Glutamatergic neuron (in vitro differentiated cells): ENCODE measurements at regions not wholly inside any gene's neighbourhood (a gene's known extent, or its start where the extent isn't known, plus 50 kb on each side); places are given as distances from the start of the nearest gene placed in this dataset.
"Not testable (repeated sequence)": the region's sequence is repeated elsewhere in the genome, so short reads cannot be mapped to it uniquely, and the experiment has no call there.

Experiments used
- DNase-seq: peaks from one replicate; pipeline ENCODE4 v3.0.0; 2022
- H3K27ac Mint-ChIP-seq: one replicate; pipeline ENCODE4 v1.8.0; 2020; ENCODE audit warnings: mild to moderate bottlenecking, mixed read lengths, inconsistent platforms; ENCODE audit not compliant: unreplicated experiment
- H3K27me3 Mint-ChIP-seq: one replicate; pipeline ENCODE4 v1.8.0; 2020; ENCODE audit warnings: mild to moderate bottlenecking, moderate library complexity, mixed read lengths, inconsistent platforms; ENCODE audit not compliant: unreplicated experiment
- H3K36me3 Mint-ChIP-seq: one replicate; pipeline ENCODE4 v1.8.0; 2020; ENCODE audit warnings: mild to moderate bottlenecking, mixed read lengths, inconsistent platforms; ENCODE audit not compliant: unreplicated experiment
- H3K4me1 Mint-ChIP-seq: one replicate; pipeline ENCODE4 v1.8.0; 2020; ENCODE audit warnings: mild to moderate bottlenecking, low read depth, mixed read lengths, inconsistent platforms; ENCODE audit not compliant: unreplicated experiment
- H3K4me3 Mint-ChIP-seq: one replicate; pipeline ENCODE4 v1.8.0; 2020; ENCODE audit warnings: mild to moderate bottlenecking, mixed read lengths, inconsistent platforms; ENCODE audit not compliant: unreplicated experiment
- H3K9me3 Mint-ChIP-seq: one replicate; pipeline ENCODE4 v1.8.0; 2020; ENCODE audit warnings: mild to moderate bottlenecking, moderate library complexity, mixed read lengths, inconsistent platforms; ENCODE audit not compliant: unreplicated experiment
- CTCF ChIP-seq: fragments of 200-600 bp; sonication (generic); IDR thresholded peaks from one replicate; pipeline ENCODE4 v1.5.0; 2021; ENCODE audit not compliant: partially characterized antibody, unreplicated experiment

- Mint-ChIP-seq H3K27ac (no peak overlapping the region), H3K27me3 (no peaks in the 10 kb centered on the region), H3K4me3 (no peak overlapping the region), H3K9me3 (no peaks in the 10 kb centered on the region), H3K36me3 (no peaks in the 10 kb centered on the region), H3K4me1 (no peaks in the 10 kb centered on the region)
- no peak for TF ChIP-seq CTCF
- no peak for DNase-seq
Observed at GRCh38 chr6:69456086-69456485, 340.7 kb downstream of the LMBRD1 start.

GRCh38 chr6:69454619-69455018 lies 342.2 kb downstream of the LMBRD1 start:
- H3K36me3 Mint-ChIP-seq, H3K4me1 Mint-ChIP-seq, H3K9me3 Mint-ChIP-seq, H3K27ac Mint-ChIP-seq, H3K27me3 Mint-ChIP-seq, H3K4me3 Mint-ChIP-seq, DNase-seq: not testable (repeated sequence)

- H3K27me3 Mint-ChIP-seq, H3K4me1 Mint-ChIP-seq, H3K4me3 Mint-ChIP-seq, H3K27ac Mint-ChIP-seq, H3K9me3 Mint-ChIP-seq, DNase-seq, H3K36me3 Mint-ChIP-seq: not testable (repeated sequence)
Observed at GRCh38 chr6:69450493-69450892, 346.3 kb downstream of the LMBRD1 start.

- Mint-ChIP-seq H3K9me3 (no peaks in the 10 kb centered on the region), H3K27ac (no peak overlapping the region), H3K27me3 (no peaks in the 10 kb centered on the region), H3K36me3 (no peaks in the 10 kb centered on the region), H3K4me3 (no peak overlapping the region), H3K4me1 (no peaks in the 10 kb centered on the region)
- no peak for DNase-seq
- TF ChIP-seq CTCF, result no peak
Observed at GRCh38 chr6:69449887-69450286, 346.9 kb downstream of the LMBRD1 start.
